ENCODE measurements at regions not wholly inside any gene's neighbourhood (a gene's known extent, or its start where the extent isn't known, plus 50 kb on each side); places are given as distances from the start of the nearest gene placed in this dataset.

- intact Hi-C loops (cut with DNase I): no loop called here
- Histone ChIP-seq H3K9me3 (no peaks in the 10 kb centered on the region), H3K4me1 (ENCODE audit: insufficient read depth) (no peaks in the 10 kb centered on the region), H3K36me3 (no peaks in the 10 kb centered on the region), H3K4me3 (no peak overlapping the region), H3K27ac (no peak overlapping the region), H3K27me3 (no peaks in the 10 kb centered on the region)
- no peak for TF ChIP-seq POLR2A (IDR thresholded peaks at IDR 0.05)
- no peak for TF ChIP-seq EP300 (IDR thresholded peaks at IDR 0.05)
- TF ChIP-seq, protein P1, sequence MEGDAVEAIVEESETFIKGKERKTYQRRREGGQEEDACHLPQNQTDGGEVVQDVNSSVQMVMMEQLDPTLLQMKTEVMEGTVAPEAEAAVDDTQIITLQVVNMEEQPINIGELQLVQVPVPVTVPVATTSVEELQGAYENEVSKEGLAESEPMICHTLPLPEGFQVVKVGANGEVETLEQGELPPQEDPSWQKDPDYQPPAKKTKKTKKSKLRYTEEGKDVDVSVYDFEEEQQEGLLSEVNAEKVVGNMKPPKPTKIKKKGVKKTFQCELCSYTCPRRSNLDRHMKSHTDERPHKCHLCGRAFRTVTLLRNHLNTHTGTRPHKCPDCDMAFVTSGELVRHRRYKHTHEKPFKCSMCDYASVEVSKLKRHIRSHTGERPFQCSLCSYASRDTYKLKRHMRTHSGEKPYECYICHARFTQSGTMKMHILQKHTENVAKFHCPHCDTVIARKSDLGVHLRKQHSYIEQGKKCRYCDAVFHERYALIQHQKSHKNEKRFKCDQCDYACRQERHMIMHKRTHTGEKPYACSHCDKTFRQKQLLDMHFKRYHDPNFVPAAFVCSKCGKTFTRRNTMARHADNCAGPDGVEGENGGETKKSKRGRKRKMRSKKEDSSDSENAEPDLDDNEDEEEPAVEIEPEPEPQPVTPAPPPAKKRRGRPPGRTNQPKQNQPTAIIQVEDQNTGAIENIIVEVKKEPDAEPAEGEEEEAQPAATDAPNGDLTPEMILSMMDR (IDR thresholded peaks at IDR 0.05): no peak
- 2 to 5% (median 4%) methylated on average over 12 of the region's 12 CpGs for WGBS, 3 donors
- DNase-seq: peak in 2 of 5 donors; percentile 12 to 37
Observed at GRCh38 chr10:129096065-129096984, 370.7 kb upstream of the MGMT start.

DNA sequence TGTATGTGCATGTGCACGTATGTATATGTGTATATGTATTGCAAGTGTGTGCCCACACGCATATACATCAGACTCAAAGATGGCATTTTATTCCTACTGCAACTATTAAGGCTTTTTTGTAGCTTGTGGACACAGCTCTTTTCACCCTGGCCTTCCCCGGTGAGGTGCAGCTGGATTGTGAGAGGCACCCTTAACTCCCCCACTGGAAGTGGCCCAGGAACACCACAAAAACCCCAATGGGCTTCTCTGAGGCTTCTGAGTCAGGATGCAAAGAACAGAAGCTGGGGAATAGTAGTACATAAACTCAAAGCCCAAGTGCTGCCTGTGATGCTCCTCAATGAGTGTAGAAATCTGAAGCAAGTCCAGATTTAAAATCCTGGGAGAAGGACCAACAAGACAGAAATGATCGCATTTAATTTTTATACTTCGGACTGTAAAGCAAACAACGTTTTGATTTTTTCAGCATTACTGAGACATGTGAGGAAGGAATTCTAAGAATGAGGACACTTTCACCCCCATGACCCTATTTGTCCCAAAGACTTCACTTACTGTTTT lies 369.2 kb upstream of the MGMT start:
- Histone ChIP-seq H3K9me3 (no peaks in the 10 kb centered on the region), H3K36me3 (no peaks in the 10 kb centered on the region), H3K4me3 (no peak overlapping the region), H3K4me1 (ENCODE audit: insufficient read depth) (peaks cover 2% of the 10 kb centered on the region), H3K27me3 (no peaks in the 10 kb centered on the region), H3K27ac (no peak overlapping the region)
- 68 to 72% (median 71%) methylated on average over 6 of the region's 6 CpGs for WGBS, 3 donors
- TF ChIP-seq POLR2A (IDR thresholded peaks at IDR 0.05) (no peak), EP300 (IDR thresholded peaks at IDR 0.05) (no peak)
- TF ChIP-seq, protein P1 (IDR thresholded peaks at IDR 0.05): no peak
- DNase-seq: no peak
- intact Hi-C loops (cut with DNase I): no loop called here

DNA sequence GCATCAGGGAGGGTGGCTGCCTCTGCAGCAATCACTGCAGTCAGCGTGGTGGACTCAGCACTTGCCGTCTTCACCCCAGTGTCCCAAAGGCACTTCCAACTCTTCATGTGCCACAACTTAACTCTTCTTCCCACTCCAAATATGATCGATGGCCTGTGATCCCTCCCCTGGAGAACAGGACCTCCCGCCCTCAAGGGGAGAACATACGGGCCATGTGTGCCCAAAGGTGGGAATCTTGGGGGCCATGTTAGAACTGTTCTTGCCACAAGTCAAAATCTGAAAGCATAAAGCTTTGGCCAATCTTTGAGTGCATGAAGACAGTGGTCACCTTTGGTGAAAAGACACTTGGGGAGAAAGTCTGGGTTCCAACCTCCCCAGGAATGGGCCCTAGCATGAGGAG lies 368.5 kb upstream of the MGMT start:
- intact Hi-C loops (cut with DNase I): no loop called here
- DNase-seq: no peak
- Histone ChIP-seq H3K4me1 (ENCODE audit: insufficient read depth) (peaks cover 2% of the 10 kb centered on the region), H3K27ac (no peak overlapping the region), H3K4me3 (no peak overlapping the region), H3K27me3 (no peaks in the 10 kb centered on the region), H3K9me3 (no peaks in the 10 kb centered on the region), H3K36me3 (no peaks in the 10 kb centered on the region)
- 95 to 98% (median 98%) methylated on average over 5 of the region's 5 CpGs for WGBS, 3 donors
- TF ChIP-seq EP300 (IDR thresholded peaks at IDR 0.05) (no peak), POLR2A (IDR thresholded peaks at IDR 0.05) (no peak)
- TF ChIP-seq, protein P1 (IDR thresholded peaks at IDR 0.05): no peak

- TF ChIP-seq EP300 (IDR thresholded peaks at IDR 0.05) (no peak), POLR2A (IDR thresholded peaks at IDR 0.05) (no peak)
- TF ChIP-seq, protein P1 (IDR thresholded peaks at IDR 0.05): no peak
- H3K27ac ChIP-seq: no peak overlapping the region
- peaks cover 2% of the 10 kb centered on the region for H3K4me1 ChIP-seq (ENCODE audit: insufficient read depth)
- H3K36me3 ChIP-seq: no peaks in the 10 kb centered on the region
- no peaks in the 10 kb centered on the region for H3K9me3 ChIP-seq
- no peaks in the 10 kb centered on the region for H3K27me3 ChIP-seq
- no peak overlapping the region for H3K4me3 ChIP-seq
- intact Hi-C loops (cut with DNase I): no loop called here
- 95 to 97% (median 97%) methylated on average over 5 of the region's 5 CpGs for WGBS, 3 donors
- DNase-seq: no peak
Observed at GRCh38 chr10:129099486-129099885, 367.6 kb upstream of the MGMT start.

Measured in ovary (tissue), 7 donors.